Left renal cortex interstitium (tissue), 4 donors: ENCODE measurements at regions not wholly inside any gene's neighbourhood (a gene's known extent, or its start where the extent isn't known, plus 50 kb on each side); places are given as distances from the start of the nearest gene placed in this dataset.

Source experiments
- DNase-seq, 4 donors: peaks; one replicate each; pipeline ENCODE4 v3.0.0-alpha.2; 2013; ENCODE audit warnings: low read depth in 4 of 4, low spot score in 2 of 4, missing footprints in 1 of 4

- DNase-seq: no peak
Measured at GRCh38 chr1:25106976-25107642, 125.2 kb downstream of the SYF2 start.

- no peak for DNase-seq
Measured at GRCh38 chr1:25106352-25106751, 126.0 kb downstream of the SYF2 start.

- DNase-seq: no peak
Measured at GRCh38 chr1:25105836-25106235, 126.5 kb downstream of the SYF2 start.

- DNase-seq: no peak
Measured at GRCh38 chr1:25104932-25105561, 127.3 kb downstream of the SYF2 start.

GRCh38 chr1:25103164-25103795 is 129.0 kb downstream of the SYF2 start:
- peak in 1 of 4 donors; percentile 13 for DNase-seq

- no peak for DNase-seq
Measured at GRCh38 chr1:25100151-25100833, 132.0 kb downstream of the SYF2 start.

- no peak for DNase-seq
Measured at GRCh38 chr1:25099343-25099951, 132.9 kb downstream of the SYF2 start.

- no peak for DNase-seq
Measured at GRCh38 chr1:25098717-25099116, 133.6 kb downstream of the SYF2 start.

GRCh38 chr1:25096307-25097150 is 135.8 kb downstream of the SYF2 start:
- DNase-seq: no peak

GRCh38 chr1:25095635-25096200 is 136.6 kb downstream of the SYF2 start:
- DNase-seq: no peak

GRCh38 chr1:25094995-25095394 is 137.3 kb downstream of the SYF2 start:
- no peak for DNase-seq

- no peak for DNase-seq
Measured at GRCh38 chr1:25094229-25094628, 138.1 kb downstream of the SYF2 start.

- no peak for DNase-seq
Measured at GRCh38 chr1:25091658-25092057, 140.6 kb downstream of the SYF2 start.

- DNase-seq: no peak
Measured at GRCh38 chr1:25090707-25091422, 141.4 kb downstream of the SYF2 start.

- no peak for DNase-seq
Measured at GRCh38 chr1:25089772-25090171, 142.5 kb downstream of the SYF2 start.

- DNase-seq: no peak
Measured at GRCh38 chr1:25088946-25089345, 143.4 kb downstream of the SYF2 start.

- DNase-seq: no peak
Measured at GRCh38 chr1:25088180-25088701, 144.1 kb downstream of the SYF2 start.

GRCh38 chr1:25086518-25087079 is 145.7 kb downstream of the SYF2 start:
- DNase-seq: no peak

- no peak for DNase-seq
Measured at GRCh38 chr1:25084407-25084806, 147.9 kb downstream of the SYF2 start.
